Ovary (tissue), 7 donors: ENCODE measurements at regions not wholly inside any gene's neighbourhood (a gene's known extent, or its start where the extent isn't known, plus 50 kb on each side); places are given as distances from the start of the nearest gene placed in this dataset.

Experiments
- DNase-seq, 5 donors: peaks; one replicate each; pipeline ENCODE4 v3.0.0-alpha.2; 2019 to 2020
- H3K27ac ChIP-seq, 2 donors: fragments of 200-600 bp; one replicate each; pipeline versions ENCODE4 v1.5.1 to v1.8.0; 2019 to 2022
- H3K27me3 ChIP-seq: fragments of 200-600 bp; one replicate; pipeline ENCODE4 v1.8.0; 2022
- H3K36me3 ChIP-seq: fragments of 200-600 bp; sonication (generic); one replicate; pipeline ENCODE4 v1.5.1; 2019
- H3K4me1 ChIP-seq: one replicate; pipeline ENCODE4 v1.8.1; 2013; ENCODE audit warnings: mild to moderate bottlenecking, moderate library complexity; ENCODE audit not compliant: insufficient read depth
- H3K4me3 ChIP-seq: fragments of 200-600 bp; sonication (generic); one replicate; pipeline ENCODE4 v1.5.1; 2017
- H3K9me3 ChIP-seq, 2 donors: fragments of 200-600 bp in 1 of 2; sonication (generic) in 1 of 2; one replicate each; pipeline versions ENCODE4 v1.5.1 to v1.8.1; 2013 to 2019; ENCODE audit warnings: mild to moderate bottlenecking in 1 of 2, moderate library complexity in 1 of 2
- EP300 ChIP-seq: sonication (generic); formaldehyde crosslinking; IDR thresholded peaks from one replicate; pipeline ENCODE4 v1.6.1; 2017; ENCODE audit warnings: antibody characterized with exemption
- POLR2A ChIP-seq: fragments of 450-650 bp; IDR thresholded peaks from one replicate; pipeline ENCODE4 v1.6.1; 2017; ENCODE audit warnings: antibody characterized with exemption, mild to moderate bottlenecking, moderate library complexity
- WGBS, 3 donors: extraction: QIAGEN DNeasy Blood & Tissue Kit in 1 of 3; methylation state at CpG; one replicate each; pipeline versions ENCODE4 v1.1.5 to v1.1.7; 2013 to 2017; 5-methylcytosine and 5-hydroxymethylcytosine counted together
- intact Hi-C, 4 donors: fragments of 100-400 bp; cut with DNase I; formaldehyde crosslinking; loops; one replicate each; pipeline versions ENCODE4 v1.11.0 to v1.15.1; 2022 to 2023
- TF ChIP-seq, protein P1 (sequence below), 3 donors: fragments of 450-650 bp in 2 of 3; fragments of 200-600 bp in 1 of 3; IDR thresholded peaks; one replicate each; pipeline versions ENCODE4 v1.5.1 to v1.8.0; 2016 to 2022; ENCODE audit warnings: antibody characterized with exemption in 3 of 3, mild to moderate bottlenecking in 1 of 3
- donor health status: DM: no; HTN: no; CAD: no; lungs with moderate emphysema.
- donor health status: DM: no; HTN: no; CAD: no.
- donor health status: Bipolar disorder and iron deficiency.
- donor health status: DM: no; HTN: no; CAD: no.
- donor health status: DM: yes; HTN: yes; CAD: no.

GRCh38 chr19:31518216-31519020 is 169.2 kb upstream of the TSHZ3 start:
- Histone ChIP-seq H3K9me3 (no peaks in the 10 kb centered on the region), H3K36me3 (no peaks in the 10 kb centered on the region), H3K4me1 (no peaks in the 10 kb centered on the region), H3K27me3 (no peaks in the 10 kb centered on the region), H3K27ac (no peak overlapping the region), H3K4me3 (no peak overlapping the region)
- intact Hi-C loops, result no loop called here
- DNase-seq, result no peak
- 57 to 67% (median 61%) methylated on average over 13 of the region's 13 CpGs for WGBS, 3 donors
- TF ChIP-seq, protein P1, sequence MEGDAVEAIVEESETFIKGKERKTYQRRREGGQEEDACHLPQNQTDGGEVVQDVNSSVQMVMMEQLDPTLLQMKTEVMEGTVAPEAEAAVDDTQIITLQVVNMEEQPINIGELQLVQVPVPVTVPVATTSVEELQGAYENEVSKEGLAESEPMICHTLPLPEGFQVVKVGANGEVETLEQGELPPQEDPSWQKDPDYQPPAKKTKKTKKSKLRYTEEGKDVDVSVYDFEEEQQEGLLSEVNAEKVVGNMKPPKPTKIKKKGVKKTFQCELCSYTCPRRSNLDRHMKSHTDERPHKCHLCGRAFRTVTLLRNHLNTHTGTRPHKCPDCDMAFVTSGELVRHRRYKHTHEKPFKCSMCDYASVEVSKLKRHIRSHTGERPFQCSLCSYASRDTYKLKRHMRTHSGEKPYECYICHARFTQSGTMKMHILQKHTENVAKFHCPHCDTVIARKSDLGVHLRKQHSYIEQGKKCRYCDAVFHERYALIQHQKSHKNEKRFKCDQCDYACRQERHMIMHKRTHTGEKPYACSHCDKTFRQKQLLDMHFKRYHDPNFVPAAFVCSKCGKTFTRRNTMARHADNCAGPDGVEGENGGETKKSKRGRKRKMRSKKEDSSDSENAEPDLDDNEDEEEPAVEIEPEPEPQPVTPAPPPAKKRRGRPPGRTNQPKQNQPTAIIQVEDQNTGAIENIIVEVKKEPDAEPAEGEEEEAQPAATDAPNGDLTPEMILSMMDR (IDR thresholded peaks at IDR 0.05), result no peak
- TF ChIP-seq POLR2A (no peak), EP300 (no peak)

GRCh38 chr19:31519256-31519655 is 170.0 kb upstream of the TSHZ3 start:
- DNase-seq, result no peak
- H3K4me1 ChIP-seq, result no peaks in the 10 kb centered on the region
- no peak for TF ChIP-seq POLR2A
- TF ChIP-seq, protein P1 (IDR thresholded peaks at IDR 0.05), result no peak
- no peak for TF ChIP-seq EP300
- H3K9me3 ChIP-seq, result no peaks in the 10 kb centered on the region
- WGBS, 3 donors, result 25 to 30% (median 25%) methylated on average over 3 of the region's 3 CpGs
- no peaks in the 10 kb centered on the region for H3K36me3 ChIP-seq
- H3K27me3 ChIP-seq, result no peaks in the 10 kb centered on the region
- no peak overlapping the region for H3K4me3 ChIP-seq
- no peak overlapping the region for H3K27ac ChIP-seq
- intact Hi-C loops, result no loop called here

- TF ChIP-seq, protein P1 (IDR thresholded peaks at IDR 0.05), result no peak
- no peak for TF ChIP-seq POLR2A
- TF ChIP-seq EP300, result no peak
- WGBS, 3 donors, result 95 to 100% (median 98%) methylated on average over 1 of the region's 1 CpG
- intact Hi-C loops, result no loop called here
- Histone ChIP-seq H3K4me3 (no peak overlapping the region), H3K9me3 (no peaks in the 10 kb centered on the region), H3K27ac (no peak overlapping the region), H3K36me3 (no peaks in the 10 kb centered on the region), H3K27me3 (no peaks in the 10 kb centered on the region), H3K4me1 (no peaks in the 10 kb centered on the region)
- DNase-seq, result no peak
Measured at GRCh38 chr19:31519908-31520307, 170.7 kb upstream of the TSHZ3 start.

DNA sequence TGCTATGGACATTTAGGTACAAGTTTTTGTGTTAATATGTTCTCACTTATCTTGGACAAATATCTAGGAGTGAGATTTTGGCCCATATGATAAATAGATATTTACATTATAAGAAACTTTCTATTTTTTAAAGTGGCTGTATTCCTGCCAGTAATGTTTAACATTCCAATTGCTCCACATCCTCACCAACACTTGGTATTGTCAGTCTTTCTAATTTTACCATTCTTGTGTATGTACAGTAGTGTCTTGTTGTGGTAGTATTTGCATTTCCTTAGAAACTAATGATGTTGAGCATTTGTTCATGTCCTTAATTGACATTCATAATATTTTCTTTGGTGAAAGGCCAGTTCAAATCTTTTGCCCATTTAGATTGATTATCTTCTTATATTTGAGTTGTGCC is 171.4 kb upstream of the TSHZ3 start:
- Histone ChIP-seq H3K27ac (no peak overlapping the region), H3K4me3 (no peak overlapping the region), H3K36me3 (no peaks in the 10 kb centered on the region), H3K9me3 (no peaks in the 10 kb centered on the region), H3K4me1 (no peaks in the 10 kb centered on the region), H3K27me3 (no peaks in the 10 kb centered on the region)
- TF ChIP-seq POLR2A, result no peak
- TF ChIP-seq, protein P1 (IDR thresholded peaks at IDR 0.05), result no peak
- no peak for TF ChIP-seq EP300
- no peak for DNase-seq
- intact Hi-C loops, result no loop called here
